HTR-8/SVneo (cell line): ENCODE measurements at regions not wholly inside any gene's neighbourhood (a gene's known extent, or its start where the extent isn't known, plus 50 kb on each side); places are given as distances from the start of the nearest gene placed in this dataset.
"Not testable (repeated sequence)": the region's sequence is repeated elsewhere in the genome, so short reads cannot be mapped to it uniquely, and the experiment has no call there.

Experiments used
- DNase-seq: peaks from one replicate; pipeline ENCODE4 v3.0.0; 2011; ENCODE audit warnings: low spot score, mixed read lengths; ENCODE audit not compliant: insufficient read length
- FAIRE-seq: peaks from 2 replicates; lab custom pipeline; 2011; peaks lifted over from hg19 to GRCh38; lab: Jason Lieb, UNC

- not testable (repeated sequence) for DNase-seq, FAIRE-seq
Measured at GRCh38 chr4:9695994-9696393, 85.4 kb upstream of the DRD5 start.

GRCh38 chr4:9696561-9696960 lies 84.9 kb upstream of the DRD5 start:
- not testable (repeated sequence) for FAIRE-seq, DNase-seq

GRCh38 chr4:9702019-9702418 lies 79.4 kb upstream of the DRD5 start:
- DNase-seq, FAIRE-seq: not testable (repeated sequence)

GRCh38 chr4:9702696-9703095 lies 78.7 kb upstream of the DRD5 start:
- not testable (repeated sequence) for DNase-seq, FAIRE-seq

- FAIRE-seq (no peak), DNase-seq (peak; percentile 11)
Measured at GRCh38 chr4:9703391-9703790, 78.0 kb upstream of the DRD5 start.

GRCh38 chr4:9704126-9704525 lies 77.3 kb upstream of the DRD5 start:
- DNase-seq, FAIRE-seq: not testable (repeated sequence)

GRCh38 chr4:9704551-9705332 lies 76.7 kb upstream of the DRD5 start:
- FAIRE-seq (no peak), DNase-seq (no peak)

- FAIRE-seq, DNase-seq: not testable (repeated sequence)
Measured at GRCh38 chr4:9707281-9707680, 74.2 kb upstream of the DRD5 start.

GRCh38 chr4:9707936-9708335 lies 73.5 kb upstream of the DRD5 start:
- FAIRE-seq, DNase-seq: not testable (repeated sequence)

GRCh38 chr4:9709724-9710123 lies 71.7 kb upstream of the DRD5 start:
- no peak for DNase-seq
- no peak for FAIRE-seq

GRCh38 chr4:9715271-9715670 lies 66.2 kb upstream of the DRD5 start:
- not testable (repeated sequence) for DNase-seq, FAIRE-seq

GRCh38 chr4:9716093-9716492 lies 65.3 kb upstream of the DRD5 start:
- FAIRE-seq: no peak

GRCh38 chr4:9718246-9718939 lies 63.0 kb upstream of the DRD5 start:
- FAIRE-seq, DNase-seq: not testable (repeated sequence)

More at GRCh38 chr4:9716093-9716492, 65.3 kb upstream of the DRD5 start:
- no peak for DNase-seq

GRCh38 chr4:9722131-9722530 lies 59.3 kb upstream of the DRD5 start:
- DNase-seq, FAIRE-seq: not testable (repeated sequence)
